HAP-1 (cell line): ENCODE measurements at regions not wholly inside any gene's neighbourhood (a gene's known extent, or its start where the extent isn't known, plus 50 kb on each side); places are given as distances from the start of the nearest gene placed in this dataset.

Experiments used
- DNase-seq, 2 experiments: peaks; one replicate each; pipeline ENCODE4 v3.0.0-alpha.2; 2016 to 2020; ENCODE audit warnings: low spot score in 2 of 2
- H3K27me3 ChIP-seq: fragments of 250-450 bp; sonication (Bioruptor Pico); 2 replicates; pipeline ENCODE4 v1.5.1; 2020; ENCODE audit warnings: low read depth, mild to moderate bottlenecking, moderate library complexity
- H3K36me3 ChIP-seq: fragments of 250-450 bp; sonication (Bioruptor Pico); replicated peaks from 2 replicates; pipeline ENCODE4 v1.5.1; 2020; ENCODE audit warnings: mild to moderate bottlenecking
- H3K4me1 ChIP-seq: fragments of 250-450 bp; sonication (Bioruptor Pico); 2 replicates; pipeline ENCODE4 v1.5.1; 2020; ENCODE audit warnings: mild to moderate bottlenecking
- H3K4me3 ChIP-seq: fragments of 250-450 bp; sonication (Bioruptor Pico); 2 replicates; pipeline ENCODE4 v1.5.1; 2020; ENCODE audit warnings: mild to moderate bottlenecking, moderate library complexity
- H3K9me3 ChIP-seq: fragments of 250-450 bp; sonication (Bioruptor Pico); 2 replicates; pipeline ENCODE4 v1.5.1; 2020; ENCODE audit warnings: mild to moderate bottlenecking, moderate library complexity
- in situ Hi-C: fragments of 300-500 bp; cut with MboI; formaldehyde crosslinking; loops from 3 replicates; pipeline ENCODE4 v1.14.3; 2020; ENCODE audit warnings: low sequenced_read_pairs, inconsistent platforms, mixed read lengths

DNA sequence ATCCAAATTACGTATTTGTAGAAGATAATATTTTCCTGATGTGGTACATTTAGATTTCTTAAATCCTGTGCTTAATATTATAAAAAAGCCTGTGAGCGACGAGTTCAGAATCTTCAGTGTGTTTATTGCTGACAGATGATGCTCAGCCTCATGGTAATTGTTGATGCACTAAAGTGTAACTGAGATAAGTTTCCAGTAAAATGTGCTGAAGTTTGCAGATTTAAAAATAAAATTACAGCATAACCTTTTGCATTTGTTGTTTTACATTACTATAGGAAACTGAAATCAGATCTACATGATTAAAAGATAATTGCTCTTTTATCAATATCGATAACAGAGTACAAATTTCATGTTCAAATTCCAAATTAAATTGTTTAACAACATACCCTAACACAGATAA is 307.6 kb downstream of the FIGN start:
- in situ Hi-C loops = no loop called here
- H3K27me3 ChIP-seq = no peaks in the 10 kb centered on the region
- no peak overlapping the region for H3K4me3 ChIP-seq
- no peaks in the 10 kb centered on the region for H3K4me1 ChIP-seq
- no peaks in the 10 kb centered on the region for H3K9me3 ChIP-seq
- no peak for DNase-seq
- no peaks in the 10 kb centered on the region for H3K36me3 ChIP-seq

- DNase-seq = no peak
- Histone ChIP-seq H3K36me3 (no peaks in the 10 kb centered on the region), H3K9me3 (no peaks in the 10 kb centered on the region), H3K4me1 (no peaks in the 10 kb centered on the region), H3K27me3 (no peaks in the 10 kb centered on the region), H3K4me3 (no peak overlapping the region)
- in situ Hi-C loops = no loop called here
Measured at GRCh38 chr2:163420604-163421003, 315.2 kb downstream of the FIGN start.

DNA sequence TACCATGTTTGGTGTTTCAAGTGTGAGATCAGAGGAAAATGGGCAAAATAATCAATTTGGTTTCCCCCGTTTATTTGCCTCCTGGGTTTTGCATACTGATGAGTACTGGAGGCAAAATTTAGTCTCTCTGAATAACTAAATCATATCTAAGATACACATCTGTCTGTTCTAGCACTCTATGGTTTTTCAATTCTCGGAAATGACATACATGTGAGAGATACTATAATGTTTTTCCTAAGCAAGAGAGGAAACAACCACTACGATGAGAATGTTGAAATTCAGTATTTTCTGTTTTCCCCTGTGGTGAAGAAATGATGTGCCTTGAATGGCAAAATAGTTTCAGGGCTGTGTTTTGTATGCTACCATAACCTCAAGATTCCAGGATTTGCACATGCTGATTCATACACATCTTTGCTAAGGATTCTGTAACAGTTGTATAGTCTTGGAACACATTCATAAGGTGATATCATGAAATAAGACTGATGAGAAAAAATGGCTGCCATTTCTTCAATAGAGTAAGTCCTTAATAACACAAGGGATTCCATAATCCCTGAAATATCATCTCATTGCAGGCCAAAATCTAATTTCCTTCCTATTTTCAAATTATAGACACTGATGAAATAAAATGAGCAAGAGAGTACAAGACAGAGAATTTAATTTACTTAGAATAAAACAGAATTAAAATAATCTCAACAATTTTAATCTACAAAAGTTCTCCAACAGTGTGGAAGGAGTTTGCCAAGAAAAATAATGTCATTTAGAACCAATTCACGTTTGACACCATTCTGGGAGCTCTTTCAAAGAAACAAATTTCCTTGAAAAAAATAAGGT is 316.6 kb downstream of the FIGN start:
- H3K36me3 ChIP-seq = no peaks in the 10 kb centered on the region
- H3K9me3 ChIP-seq = no peaks in the 10 kb centered on the region
- no peaks in the 10 kb centered on the region for H3K27me3 ChIP-seq
- in situ Hi-C loops = no loop called here
- H3K4me1 ChIP-seq = no peaks in the 10 kb centered on the region
- no peak for DNase-seq
- H3K4me3 ChIP-seq = no peak overlapping the region

DNA sequence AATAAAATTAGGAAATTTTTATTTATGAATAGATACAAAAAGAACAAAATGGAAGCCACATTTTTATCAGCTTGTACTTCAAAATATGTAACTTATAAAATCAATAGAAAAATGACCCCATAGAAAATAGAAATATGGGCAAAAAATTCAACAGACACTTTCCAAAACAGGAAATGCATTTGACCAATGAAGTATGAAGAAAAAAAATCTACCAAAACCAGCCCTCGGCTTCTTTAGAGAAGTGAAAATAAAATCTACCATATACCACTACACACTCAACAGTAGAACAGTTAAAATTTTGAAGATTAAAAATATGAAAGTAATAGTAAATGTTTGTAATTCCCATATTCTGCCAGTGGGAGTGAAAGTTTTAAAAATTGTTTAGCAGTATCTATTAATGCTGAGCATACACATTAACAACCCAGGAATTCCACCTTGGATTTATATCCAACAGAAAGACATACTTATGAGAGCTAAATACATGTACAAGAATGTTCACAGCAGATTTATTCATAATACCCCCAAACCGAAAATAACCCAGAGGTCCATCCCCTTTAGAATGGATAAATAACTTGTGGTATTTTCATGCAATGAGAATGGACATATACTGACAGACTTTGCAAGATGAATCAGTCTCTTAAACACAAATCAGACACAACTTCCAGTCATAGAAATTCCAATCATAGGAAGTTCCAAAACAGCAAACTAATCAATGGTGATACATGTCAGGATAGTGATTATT is 318.0 kb downstream of the FIGN start:
- Histone ChIP-seq H3K4me3 (no peak overlapping the region), H3K27me3 (no peaks in the 10 kb centered on the region), H3K36me3 (no peaks in the 10 kb centered on the region), H3K9me3 (no peaks in the 10 kb centered on the region), H3K4me1 (no peaks in the 10 kb centered on the region)
- in situ Hi-C loops = no loop called here
- DNase-seq = no peak

- in situ Hi-C loops = no loop called here
- H3K36me3 ChIP-seq = no peaks in the 10 kb centered on the region
- no peaks in the 10 kb centered on the region for H3K9me3 ChIP-seq
- no peak for DNase-seq
- H3K4me1 ChIP-seq = no peaks in the 10 kb centered on the region
- H3K4me3 ChIP-seq = no peak overlapping the region
- H3K27me3 ChIP-seq = no peaks in the 10 kb centered on the region
Measured at GRCh38 chr2:163414121-163414520, 321.7 kb downstream of the FIGN start.

DNA sequence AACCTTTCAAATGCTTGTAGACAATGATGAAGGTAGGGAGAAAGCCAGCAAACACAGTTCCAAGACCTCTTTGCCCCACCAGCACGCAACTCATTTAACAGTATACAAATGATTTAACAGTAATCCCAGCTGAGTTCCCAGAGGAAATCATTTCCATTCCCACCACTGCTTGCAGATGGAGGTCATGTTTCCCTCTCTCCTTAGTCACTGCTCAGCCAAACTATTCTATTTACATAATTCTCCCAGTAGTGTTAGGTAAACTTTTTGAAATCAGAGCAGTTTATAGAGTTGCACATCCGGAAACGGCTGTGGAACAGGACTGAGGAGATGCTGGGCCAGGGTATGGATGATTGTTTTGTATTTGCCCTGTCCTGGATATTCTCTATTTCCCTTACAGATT is 328.5 kb downstream of the FIGN start:
- no peaks in the 10 kb centered on the region for H3K36me3 ChIP-seq
- H3K27me3 ChIP-seq = no peaks in the 10 kb centered on the region
- no peak overlapping the region for H3K4me3 ChIP-seq
- no peak for DNase-seq
- H3K4me1 ChIP-seq = no peaks in the 10 kb centered on the region
- in situ Hi-C loops = no loop called here
- no peaks in the 10 kb centered on the region for H3K9me3 ChIP-seq

GRCh38 chr2:163405298-163405697 is 330.5 kb downstream of the FIGN start:
- DNase-seq = no peak
- H3K36me3 ChIP-seq = no peaks in the 10 kb centered on the region
- in situ Hi-C loops = no loop called here
- no peaks in the 10 kb centered on the region for H3K9me3 ChIP-seq
- H3K4me3 ChIP-seq = no peak overlapping the region
- H3K4me1 ChIP-seq = no peaks in the 10 kb centered on the region
- no peaks in the 10 kb centered on the region for H3K27me3 ChIP-seq

GRCh38 chr2:163401481-163401880 is 334.3 kb downstream of the FIGN start:
- Histone ChIP-seq H3K4me3 (no peak overlapping the region), H3K36me3 (no peaks in the 10 kb centered on the region), H3K27me3 (no peaks in the 10 kb centered on the region), H3K4me1 (no peaks in the 10 kb centered on the region; the same call in 1 of the 2 replicates), H3K9me3 (no peaks in the 10 kb centered on the region)
- no peak for DNase-seq
- in situ Hi-C loops = no loop called here

GRCh38 chr2:163397451-163397850 is 338.4 kb downstream of the FIGN start:
- no peak overlapping the region for H3K4me3 ChIP-seq
- in situ Hi-C loops = no loop called here
- H3K4me1 ChIP-seq = no peaks in the 10 kb centered on the region; the same call in 1 of the 2 replicates
- no peaks in the 10 kb centered on the region for H3K27me3 ChIP-seq
- H3K36me3 ChIP-seq = no peaks in the 10 kb centered on the region
- no peak for DNase-seq
- H3K9me3 ChIP-seq = no peaks in the 10 kb centered on the region

- H3K4me1 ChIP-seq = no peaks in the 10 kb centered on the region; the same call in 1 of the 2 replicates
- no peak overlapping the region for H3K4me3 ChIP-seq
- in situ Hi-C loops = no loop called here
- H3K27me3 ChIP-seq = no peaks in the 10 kb centered on the region
- no peaks in the 10 kb centered on the region for H3K36me3 ChIP-seq
- DNase-seq = no peak
- no peaks in the 10 kb centered on the region for H3K9me3 ChIP-seq
Measured at GRCh38 chr2:163395602-163396001, 340.2 kb downstream of the FIGN start.

GRCh38 chr2:163389838-163390237 is 346.0 kb downstream of the FIGN start:
- no peak for DNase-seq
- Histone ChIP-seq H3K27me3 (no peaks in the 10 kb centered on the region), H3K9me3 (no peaks in the 10 kb centered on the region), H3K4me3 (no peak overlapping the region), H3K36me3 (no peaks in the 10 kb centered on the region), H3K4me1 (no peaks in the 10 kb centered on the region)
- in situ Hi-C loops = no loop called here

DNA sequence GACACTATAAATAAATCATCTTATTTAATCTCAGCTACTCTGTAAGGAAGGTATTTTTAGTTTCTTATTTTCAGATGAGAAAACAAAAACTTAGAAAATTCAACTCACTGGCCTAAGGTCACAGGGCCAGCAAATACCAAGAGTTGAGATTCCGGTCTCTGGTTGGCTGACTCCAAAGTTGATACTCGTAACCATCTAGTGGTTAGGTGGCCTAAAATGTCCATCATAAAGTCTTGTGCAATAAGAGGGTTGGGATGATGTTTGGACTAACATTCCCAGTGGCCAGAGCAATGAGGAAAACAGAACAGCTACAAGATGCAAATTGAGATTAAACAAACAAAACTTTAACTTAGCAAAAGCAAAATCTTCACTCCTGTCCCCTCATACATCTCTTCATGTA is 360.3 kb downstream of the FIGN start:
- Histone ChIP-seq H3K36me3 (no peaks in the 10 kb centered on the region), H3K4me3 (no peak overlapping the region), H3K27me3 (no peaks in the 10 kb centered on the region), H3K4me1 (peaks cover 5% of the 10 kb centered on the region; the same call in 1 of the 2 replicates), H3K9me3 (no peaks in the 10 kb centered on the region)
- no peak for DNase-seq
- in situ Hi-C loops = no loop called here

GRCh38 chr2:163375070-163375469 is 360.7 kb downstream of the FIGN start:
- no peaks in the 10 kb centered on the region for H3K36me3 ChIP-seq
- H3K9me3 ChIP-seq = no peaks in the 10 kb centered on the region
- DNase-seq = no peak
- peaks cover 5% of the 10 kb centered on the region; the same call in 1 of the 2 replicates for H3K4me1 ChIP-seq
- no peaks in the 10 kb centered on the region for H3K27me3 ChIP-seq
- in situ Hi-C loops = no loop called here
- H3K4me3 ChIP-seq = no peak overlapping the region

GRCh38 chr2:163374282-163374681 is 361.5 kb downstream of the FIGN start:
- H3K36me3 ChIP-seq = no peaks in the 10 kb centered on the region
- peak in 1 of 2 experiments; percentile 23 for DNase-seq
- H3K4me3 ChIP-seq = no peak overlapping the region
- no peaks in the 10 kb centered on the region for H3K9me3 ChIP-seq
- no peaks in the 10 kb centered on the region for H3K27me3 ChIP-seq
- H3K4me1 ChIP-seq = peaks cover 5% of the 10 kb centered on the region; the same call in 1 of the 2 replicates
- in situ Hi-C loops = no loop called here
